OCI-LY3 (cell line): ENCODE measurements at regions not wholly inside any gene's neighbourhood (a gene's known extent, or its start where the extent isn't known, plus 50 kb on each side); places are given as distances from the start of the nearest gene placed in this dataset.

Experiments
- H2AFZ ChIP-seq: fragments of 200-600, 300-600 bp; shearing (Covaris generic); 2 replicates; pipeline ENCODE4 v1.6.0; 2014; ENCODE audit warnings: antibody characterized with exemption, low read depth, low read length
- H3K27ac ChIP-seq: fragments of 200-600, 300-600 bp; sonication (generic); 2 replicates; pipeline ENCODE4 v1.5.1; 2014; ENCODE audit warnings: mild to moderate bottlenecking, low read length, moderate library complexity, mixed read lengths
- H3K27me3 ChIP-seq: fragments of 200-600, 300-600 bp; sonication (generic); 2 replicates; pipeline ENCODE4 v1.6.1; 2014; ENCODE audit warnings: low read depth, low read length, mixed read lengths
- H3K36me3 ChIP-seq: fragments of 200-600, 300-600 bp; sonication (generic); replicated peaks from 2 replicates; pipeline ENCODE3; 2014; ENCODE audit warnings: low read depth, low read length, mixed read lengths
- H3K4me1 ChIP-seq: fragments of 300-600, 200-600 bp; sonication (generic); 2 replicates; pipeline ENCODE4 v1.6.1; 2014; ENCODE audit warnings: low read length, mixed read lengths
- H3K4me2 ChIP-seq: fragments of 200-600, 300-600 bp; sonication (generic); 2 replicates; pipeline ENCODE4 v1.6.1; 2014; ENCODE audit warnings: low read length, mixed read lengths
- H3K4me3 ChIP-seq: fragments of 300-600, 200-600 bp; sonication (generic); 2 replicates; pipeline ENCODE4 v1.5.1; 2014; ENCODE audit warnings: antibody characterized with exemption, mild to moderate bottlenecking, low read length, moderate library complexity
- H3K79me2 ChIP-seq: fragments of 300-600, 200-600 bp; shearing (Covaris generic); 2 replicates; pipeline ENCODE4 v1.6.1; 2014; ENCODE audit warnings: mild to moderate bottlenecking, low read length, mixed read lengths
- H3K9ac ChIP-seq: fragments of 300-600, 200-600 bp; shearing (Covaris generic); 2 replicates; pipeline ENCODE4 v1.6.0; 2014; ENCODE audit warnings: mild to moderate bottlenecking, low read length, moderate library complexity
- H3K9me3 ChIP-seq: fragments of 200-600, 300-600 bp; shearing (Covaris generic); 2 replicates; pipeline ENCODE4 v1.6.1; 2014; ENCODE audit warnings: low read length, mixed read lengths; ENCODE audit not compliant: insufficient read depth
- H4K20me1 ChIP-seq: fragments of 200-600, 300-600 bp; sonication (generic); 2 replicates; pipeline ENCODE4 v1.6.1; 2016; ENCODE audit warnings: low read length, mixed read lengths; ENCODE audit not compliant: insufficient read depth
- CTCF ChIP-seq: fragments of 200-600, 300-600 bp; sonication (generic); IDR thresholded peaks from 2 replicates; pipeline ENCODE4 v1.5.1; 2014; ENCODE audit warnings: antibody characterized with exemption, low read length, low read depth
- EZH2phosphoT487 ChIP-seq: fragments of 200-600 bp; shearing (Covaris generic); IDR thresholded peaks from 2 replicates; pipeline ENCODE4 v1.6.1; 2018; ENCODE audit warnings: antibody characterized with exemption, mixed run types, low read depth

GRCh38 chr3:168155303-168155702 lies 59.6 kb upstream of the GOLIM4 start:
- Histone ChIP-seq H3K27ac (no peak overlapping the region), H3K9ac (no peak overlapping the region), H3K4me2 (no peak overlapping the region), H2AFZ (no peak overlapping the region), H3K27me3 (peaks cover 2% of the 10 kb centered on the region; the same call in 1 of the 2 replicates), H3K4me3 (no peak overlapping the region), H3K4me1 (peaks cover 9% of the 10 kb centered on the region), H3K79me2 (no peaks in the 10 kb centered on the region), H4K20me1 (no peaks in the 10 kb centered on the region), H3K36me3 (no peaks in the 10 kb centered on the region), H3K9me3 (no peaks in the 10 kb centered on the region)
- no peak for TF ChIP-seq EZH2phosphoT487
- no peak for TF ChIP-seq CTCF

- Histone ChIP-seq H3K27me3 (peaks cover 2% of the 10 kb centered on the region; the same call in 1 of the 2 replicates), H3K9ac (no peak overlapping the region), H3K27ac (no peak overlapping the region), H2AFZ (no peak overlapping the region), H3K9me3 (no peaks in the 10 kb centered on the region), H3K36me3 (no peaks in the 10 kb centered on the region), H4K20me1 (no peaks in the 10 kb centered on the region), H3K4me1 (peaks cover 9% of the 10 kb centered on the region), H3K79me2 (no peaks in the 10 kb centered on the region), H3K4me3 (no peak overlapping the region), H3K4me2 (no peak overlapping the region)
- TF ChIP-seq CTCF: no peak
- no peak for TF ChIP-seq EZH2phosphoT487
Measured at GRCh38 chr3:168154089-168154488, 58.4 kb upstream of the GOLIM4 start.

- no peaks in the 10 kb centered on the region for H4K20me1 ChIP-seq
- no peaks in the 10 kb centered on the region for H3K9me3 ChIP-seq
- H3K4me3 ChIP-seq: no peak overlapping the region
- H3K27ac ChIP-seq: no peak overlapping the region
- peaks cover 9% of the 10 kb centered on the region for H3K4me1 ChIP-seq
- H3K27me3 ChIP-seq: no peaks in the 10 kb centered on the region
- H2AFZ ChIP-seq: no peak overlapping the region
- TF ChIP-seq EZH2phosphoT487 (no peak), CTCF (no peak)
- no peak overlapping the region for H3K4me2 ChIP-seq
- H3K36me3 ChIP-seq: no peaks in the 10 kb centered on the region
- no peaks in the 10 kb centered on the region for H3K79me2 ChIP-seq
- no peak overlapping the region for H3K9ac ChIP-seq
Measured at GRCh38 chr3:168152149-168152548, 56.4 kb upstream of the GOLIM4 start.
